Vagina (tissue), 2 donors: ENCODE measurements at regions not wholly inside any gene's neighbourhood (a gene's known extent, or its start where the extent isn't known, plus 50 kb on each side); places are given as distances from the start of the nearest gene placed in this dataset.

Experiments
- DNase-seq, 2 donors: peaks; one replicate each; pipeline ENCODE4 v3.0.0-alpha.2; 2017; ENCODE audit errors: extremely low spot score in 2 of 2
- H3K27ac ChIP-seq: fragments of 200-600 bp; sonication (generic); one replicate; pipeline ENCODE4 v1.5.1; 2019
- H3K27me3 ChIP-seq: fragments of 200-600 bp; sonication (generic); one replicate; pipeline ENCODE4 v1.5.1; 2019
- H3K36me3 ChIP-seq, 2 donors: fragments of 200-600 bp; sonication (generic); one replicate each; pipeline ENCODE4 v1.5.1; 2017 to 2019
- H3K4me1 ChIP-seq: fragments of 200-600 bp; sonication (generic); one replicate; pipeline ENCODE4 v1.5.1; 2019
- H3K4me3 ChIP-seq, 2 donors: fragments of 200-600 bp; sonication (generic); 1 replicate in 1 of 2; 2 replicates in 1 of 2; pipeline ENCODE4 v1.5.1; 2016 to 2019
- H3K9me3 ChIP-seq: fragments of 200-600 bp; sonication (generic); one replicate; pipeline ENCODE4 v1.5.1; 2019
- CTCF ChIP-seq, 3 experiments: fragments of 450-650 bp in 2 of 3; fragments of 200-600 bp in 1 of 3; sonication (generic) in 1 of 3; IDR thresholded peaks; one replicate each; pipeline ENCODE4 v1.5.1; 2017 to 2019; ENCODE audit warnings: antibody characterized with exemption in 3 of 3, mild to moderate bottlenecking in 2 of 3, moderate library complexity in 2 of 3
- POLR2A ChIP-seq, 2 donors: fragments of 450-650 bp; IDR thresholded peaks; one replicate each; pipeline ENCODE4 v1.6.1; 2017; ENCODE audit warnings: antibody characterized with exemption in 2 of 2, mild to moderate bottlenecking in 2 of 2, moderate library complexity in 2 of 2
- POLR2AphosphoS5 ChIP-seq, 2 donors: sonication (generic); formaldehyde crosslinking; IDR thresholded peaks; one replicate each; pipeline ENCODE4 v1.9.0; 2017; ENCODE audit warnings: antibody characterized with exemption in 2 of 2, mild to moderate bottlenecking in 2 of 2, low read depth in 1 of 2; ENCODE audit not compliant: insufficient read depth in 1 of 2
- intact Hi-C: fragments of 100-400 bp; cut with DNase I; formaldehyde crosslinking; loops from one replicate; pipeline ENCODE4 v1.15.1; 2023

GRCh38 chr3:127097072-127097405, 95.9 kb upstream of the PRR23E start:
- Histone ChIP-seq H3K36me3 (no peaks in the 10 kb centered on the region), H3K4me1 (no peaks in the 10 kb centered on the region), H3K4me3 (no peak overlapping the region), H3K27me3 (no peaks in the 10 kb centered on the region), H3K9me3 (no peaks in the 10 kb centered on the region), H3K27ac (no peak overlapping the region)
- DNase-seq = no peak
- intact Hi-C loops = no loop called here
- TF ChIP-seq POLR2A (IDR thresholded peaks at IDR 0.05) (no peak), POLR2AphosphoS5 (IDR thresholded peaks at IDR 0.05; ENCODE audit: insufficient read depth in 1 of 2, low read depth in 1 of 2) (no peak), CTCF (IDR thresholded peaks at IDR 0.05) (no peak)

- intact Hi-C loops = no loop called here
- Histone ChIP-seq H3K4me3 (no peak overlapping the region), H3K27ac (no peak overlapping the region), H3K27me3 (no peaks in the 10 kb centered on the region), H3K36me3 (no peaks in the 10 kb centered on the region), H3K4me1 (no peaks in the 10 kb centered on the region), H3K9me3 (no peaks in the 10 kb centered on the region)
- TF ChIP-seq POLR2AphosphoS5 (IDR thresholded peaks at IDR 0.05; ENCODE audit: insufficient read depth in 1 of 2, low read depth in 1 of 2) (no peak), POLR2A (IDR thresholded peaks at IDR 0.05) (no peak), CTCF (IDR thresholded peaks at IDR 0.05) (no peak)
- no peak for DNase-seq
Measured at GRCh38 chr3:127097481-127097880, 95.5 kb upstream of the PRR23E start.

GRCh38 chr3:127099982-127100381, 92.9 kb upstream of the PRR23E start:
- Histone ChIP-seq H3K4me3 (no peak overlapping the region), H3K36me3 (no peaks in the 10 kb centered on the region), H3K4me1 (no peaks in the 10 kb centered on the region), H3K27me3 (no peaks in the 10 kb centered on the region), H3K27ac (no peak overlapping the region), H3K9me3 (no peaks in the 10 kb centered on the region)
- TF ChIP-seq CTCF (IDR thresholded peaks at IDR 0.05) (no peak), POLR2A (IDR thresholded peaks at IDR 0.05) (no peak), POLR2AphosphoS5 (IDR thresholded peaks at IDR 0.05; ENCODE audit: insufficient read depth in 1 of 2, low read depth in 1 of 2) (no peak)
- intact Hi-C loops = no loop called here
- no peak for DNase-seq

GRCh38 chr3:127100459-127101410, 92.2 kb upstream of the PRR23E start:
- no peak for TF ChIP-seq CTCF (IDR thresholded peaks at IDR 0.05)
- no peak for TF ChIP-seq POLR2AphosphoS5 (IDR thresholded peaks at IDR 0.05; ENCODE audit: insufficient read depth in 1 of 2, low read depth in 1 of 2)
- no peak for TF ChIP-seq POLR2A (IDR thresholded peaks at IDR 0.05)

More at GRCh38 chr3:127100459-127101410, 92.2 kb upstream of the PRR23E start:
- Histone ChIP-seq H3K4me1 (no peaks in the 10 kb centered on the region), H3K4me3 (no peak overlapping the region), H3K36me3 (no peaks in the 10 kb centered on the region), H3K27ac (no peak overlapping the region), H3K27me3 (no peaks in the 10 kb centered on the region), H3K9me3 (no peaks in the 10 kb centered on the region)
- DNase-seq = no peak
- intact Hi-C loops = no loop called here
